GM12873 (cell line): ENCODE measurements at regions not wholly inside any gene's neighbourhood (a gene's known extent, or its start where the extent isn't known, plus 50 kb on each side); places are given as distances from the start of the nearest gene placed in this dataset.

Experiments used
- CTCF ChIP-seq: IDR thresholded peaks from 2 replicates; pipeline ENCODE4 v1.5.1; 2012; ENCODE audit warnings: low read depth, mild to moderate bottlenecking, moderate library complexity, low read length, control low read depth; ENCODE audit not compliant: insufficient read depth; ENCODE audit errors: missing control alignments

DNA sequence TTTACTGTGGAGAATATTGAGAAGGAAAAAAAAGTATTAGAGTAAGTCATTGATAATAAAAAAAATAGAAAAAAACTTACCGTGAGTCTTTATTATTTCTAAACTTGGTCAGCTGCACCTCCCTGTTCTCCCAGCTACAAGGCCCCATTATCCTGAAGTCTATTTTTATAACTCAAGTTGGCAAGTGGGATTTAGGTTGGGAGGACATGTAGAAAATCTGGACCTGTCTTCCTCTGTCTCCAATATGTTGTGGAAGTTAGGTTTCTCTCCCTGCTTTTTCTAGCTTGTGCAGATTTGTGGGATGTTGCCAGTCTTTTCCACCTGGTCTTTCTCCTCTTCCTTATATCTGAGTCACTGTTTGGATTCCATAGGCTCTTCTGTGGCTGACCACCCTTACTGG lies 361.4 kb downstream of the HLX start:
- no peak for TF ChIP-seq CTCF

- no peak for TF ChIP-seq CTCF
Measured at GRCh38 chr1:221241157-221241556, 361.9 kb downstream of the HLX start.

GRCh38 chr1:221241592-221241991 lies 362.3 kb downstream of the HLX start:
- no peak for TF ChIP-seq CTCF

DNA sequence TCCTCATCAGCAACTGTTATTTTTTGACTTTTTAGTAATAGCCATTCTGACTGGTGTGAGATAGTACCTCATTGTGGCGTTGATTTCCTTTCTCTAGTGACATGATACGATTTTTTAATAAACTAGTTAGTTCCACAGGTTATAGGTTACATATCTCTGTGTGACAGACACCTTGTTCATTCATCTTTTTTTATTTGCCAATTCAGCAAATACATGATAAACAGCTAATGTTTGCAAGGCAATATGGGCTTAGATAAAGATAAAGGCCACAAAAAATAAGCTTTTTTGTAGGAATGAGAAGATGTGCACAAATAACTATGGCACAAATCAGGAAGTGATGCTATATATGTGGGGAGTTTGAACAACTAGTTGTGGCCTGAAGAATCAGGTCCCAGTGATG lies 366.8 kb downstream of the HLX start:
- no peak for TF ChIP-seq CTCF

DNA sequence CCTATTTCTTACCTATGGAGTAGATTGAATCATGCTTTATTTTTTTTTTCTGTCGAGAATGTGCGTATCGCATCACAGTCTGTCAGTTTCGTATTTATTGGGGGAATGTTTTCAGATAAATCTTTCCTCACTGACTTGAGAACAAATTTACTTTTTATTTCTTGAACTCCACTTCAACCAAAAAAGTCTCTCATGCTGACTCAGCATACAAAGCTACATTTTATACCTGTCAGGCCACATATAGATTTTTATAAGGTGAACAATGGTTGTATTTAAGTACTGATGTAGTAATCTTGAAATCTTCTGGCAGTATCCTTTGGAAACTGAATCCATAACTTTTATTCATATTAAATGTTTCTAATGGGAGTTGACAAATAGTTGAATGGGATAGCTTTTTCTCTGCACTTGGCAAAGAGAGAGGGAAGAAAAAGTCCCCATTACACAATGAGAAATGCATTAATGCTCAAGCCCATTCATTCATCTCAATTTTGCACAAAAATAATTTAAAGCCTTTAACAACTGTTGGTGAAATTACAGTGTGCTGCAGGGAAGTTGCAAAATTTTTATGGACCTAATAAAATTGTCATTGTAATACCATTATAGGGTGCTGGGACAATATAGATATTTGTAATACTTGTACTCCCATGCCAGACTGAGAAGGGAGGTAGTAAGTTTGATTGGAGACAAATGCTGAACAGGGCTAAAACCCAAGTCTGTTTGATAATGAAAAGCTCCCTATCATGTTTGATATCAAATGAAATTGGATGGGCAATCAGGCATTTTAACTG lies 367.6 kb downstream of the HLX start:
- TF ChIP-seq CTCF: no peak

GRCh38 chr1:221251580-221251979 lies 372.3 kb downstream of the HLX start:
- TF ChIP-seq CTCF: no peak

- no peak for TF ChIP-seq CTCF
Measured at GRCh38 chr1:221254813-221255212, 375.6 kb downstream of the HLX start.
